HEK293 (cell line): ENCODE measurements at regions not wholly inside any gene's neighbourhood (a gene's known extent, or its start where the extent isn't known, plus 50 kb on each side); places are given as distances from the start of the nearest gene placed in this dataset.

ENCODE experiments used
- CTCF ChIA-PET: fragments of 350-600 bp; formaldehyde crosslinking; extraction: SDS; loops from one replicate; lab custom pipeline; 2021; ENCODE audit warnings: antibody characterized with exemption; lab: Yijun Ruan, JAX
- POLR2A ChIA-PET: fragments of 300-600 bp; formaldehyde crosslinking; extraction: SDS; loops from one replicate; lab custom pipeline; 2020; ENCODE audit warnings: antibody characterized with exemption, inconsistent platforms; lab: Yijun Ruan, JAX
- H3K27ac ChIP-seq: fragments of 200-500 bp; sonication (Bioruptor generic); 2 replicates; pipeline ENCODE4 v1.5.1; 2014; ENCODE audit warnings: low read depth, low read length, control low read depth, inconsistent platforms; ENCODE audit errors: extremely low read depth
- H3K36me3 ChIP-seq, 2 experiments: fragments of 200-500 bp in 1 of 2; sonication (Bioruptor generic) in 1 of 2; 1 replicate in 1 of 2; 2 replicates in 1 of 2; pipeline ENCODE4 v1.5.1; 2014 to 2017; ENCODE audit warnings: inconsistent platforms in 2 of 2, low read length in 2 of 2; ENCODE audit not compliant: control insufficient read depth in 2 of 2, insufficient read depth in 1 of 2
- H3K4me1 ChIP-seq: fragments of 200-500 bp; sonication (Bioruptor generic); 2 replicates; pipeline ENCODE4 v1.5.1; 2014; ENCODE audit warnings: mild to moderate bottlenecking, low read length, inconsistent platforms; ENCODE audit not compliant: control insufficient read depth, insufficient read depth
- H3K4me3 ChIP-seq: 2 replicates; pipeline ENCODE4 v1.5.1; 2011; ENCODE audit warnings: low read depth, mild to moderate bottlenecking, control low read depth, low read length, moderate library complexity
- H3K9me3 ChIP-seq: fragments of 200-500 bp; sonication (Bioruptor generic); 2 replicates; pipeline ENCODE4 v1.5.1; 2014; ENCODE audit warnings: low read depth, low read length, inconsistent platforms; ENCODE audit not compliant: control insufficient read depth, insufficient read depth
- FEZF1 ChIP-seq: fragments of 450-650 bp; formaldehyde crosslinking; IDR thresholded peaks from 2 replicates; pipeline ENCODE4 v1.5.1; 2016; ENCODE audit warnings: missing biosample characterization, missing genetic modification characterization
- GLIS1 ChIP-seq: fragments of 450-650 bp; formaldehyde crosslinking; IDR thresholded peaks from 2 replicates; pipeline ENCODE4 v1.5.1; 2016; ENCODE audit warnings: missing biosample characterization, missing genetic modification characterization
- HOXA7 ChIP-seq: sonication (generic); formaldehyde crosslinking; IDR thresholded peaks from 2 replicates; pipeline ENCODE4 v1.8.1; 2022; ENCODE audit warnings: missing genetic modification reagents, borderline replicate concordance
- OSR2 ChIP-seq: fragments of 450-650 bp; formaldehyde crosslinking; IDR thresholded peaks from 2 replicates; pipeline ENCODE4 v1.5.1; 2016; ENCODE audit warnings: missing biosample characterization, missing genetic modification characterization
- RBAK ChIP-seq: fragments of 450-650 bp; formaldehyde crosslinking; IDR thresholded peaks from 2 replicates; pipeline ENCODE4 v1.5.1; 2016; ENCODE audit warnings: missing biosample characterization, missing genetic modification characterization
- ZIC2 ChIP-seq: fragments of 450-650 bp; formaldehyde crosslinking; IDR thresholded peaks from 2 replicates; pipeline ENCODE4 v1.5.1; 2016; ENCODE audit warnings: missing biosample characterization, missing genetic modification characterization
- ZNF114 ChIP-seq: fragments of 450-650 bp; formaldehyde crosslinking; IDR thresholded peaks from 2 replicates; pipeline ENCODE4 v1.5.0; 2017; ENCODE audit warnings: missing biosample characterization, missing genetic modification characterization
- ZNF146 ChIP-seq: fragments of 450-650 bp; formaldehyde crosslinking; IDR thresholded peaks from 2 replicates; pipeline ENCODE4 v1.5.1; 2016; ENCODE audit warnings: missing biosample characterization, missing genetic modification characterization
- ZNF214 ChIP-seq: fragments of 450-650 bp; formaldehyde crosslinking; IDR thresholded peaks from 2 replicates; pipeline ENCODE4 v1.5.1; 2017; ENCODE audit warnings: missing biosample characterization, mild to moderate bottlenecking, missing genetic modification characterization, borderline replicate concordance
- ZNF292 ChIP-seq: fragments of 450-650 bp; formaldehyde crosslinking; IDR thresholded peaks from 2 replicates; pipeline ENCODE4 v1.5.1; 2016; ENCODE audit warnings: low read depth, missing biosample characterization, missing genetic modification characterization, borderline replicate concordance
- ZNF302 ChIP-seq: fragments of 450-650 bp; formaldehyde crosslinking; IDR thresholded peaks from 2 replicates; pipeline ENCODE4 v1.5.1; 2016; ENCODE audit warnings: missing biosample characterization, missing genetic modification characterization, low read depth
- ZNF341 ChIP-seq: fragments of 450-650 bp; formaldehyde crosslinking; IDR thresholded peaks from 2 replicates; pipeline ENCODE4; 2016; ENCODE audit warnings: low read depth, missing biosample characterization, missing genetic modification characterization
- ZNF561 ChIP-seq: fragments of 450-650 bp; IDR thresholded peaks from 2 replicates; pipeline ENCODE4 v1.5.1; 2018; ENCODE audit warnings: missing biosample characterization, missing genetic modification characterization, borderline replicate concordance
- ZNF624 ChIP-seq: fragments of 450-650 bp; formaldehyde crosslinking; IDR thresholded peaks from 2 replicates; pipeline ENCODE4 v1.5.1; 2017; ENCODE audit warnings: missing biosample characterization, missing genetic modification characterization
- ZNF626 ChIP-seq: fragments of 450-650 bp; sonication (Bioruptor Pico); formaldehyde crosslinking; IDR thresholded peaks from 2 replicates; pipeline ENCODE4 v1.5.1; 2018; ENCODE audit warnings: missing biosample characterization, missing genetic modification characterization, inconsistent platforms
- ZNF677 ChIP-seq: fragments of 450-650 bp; IDR thresholded peaks from 2 replicates; pipeline ENCODE4 v1.5.0; 2018; ENCODE audit warnings: missing biosample characterization, mild to moderate bottlenecking, missing genetic modification characterization, moderate library complexity
- ZNF768 ChIP-seq: fragments of 450-650 bp; formaldehyde crosslinking; IDR thresholded peaks from 2 replicates; pipeline ENCODE4 v1.5.1; 2018; ENCODE audit warnings: missing biosample characterization, mild to moderate bottlenecking, missing genetic modification characterization
- TF ChIP-seq, protein P1 (sequence below): fragments of 450-650 bp; formaldehyde crosslinking; IDR thresholded peaks from 2 replicates; pipeline ENCODE4 v1.5.1; 2016; ENCODE audit warnings: missing biosample characterization, missing genetic modification characterization
- TF ChIP-seq, protein P2 (sequence below): fragments of 450-650 bp; formaldehyde crosslinking; IDR thresholded peaks from 2 replicates; pipeline ENCODE4 v1.5.1; 2016; ENCODE audit warnings: missing biosample characterization, missing genetic modification characterization, low read depth
- TF ChIP-seq, protein P3 (sequence below): fragments of 450-650 bp; formaldehyde crosslinking; IDR thresholded peaks from 2 replicates; pipeline ENCODE4 v1.5.1; 2016; ENCODE audit warnings: missing biosample characterization, missing genetic modification characterization
- TF ChIP-seq, protein P4 (sequence below): sonication (generic); formaldehyde crosslinking; IDR thresholded peaks from 2 replicates; pipeline ENCODE4 v1.8.1; 2022; ENCODE audit warnings: mild to moderate bottlenecking, moderate library complexity, missing genetic modification reagents
- TF ChIP-seq, protein P5 (sequence below): fragments of 450-650 bp; formaldehyde crosslinking; IDR thresholded peaks from 2 replicates; pipeline ENCODE4 v1.5.1; 2016; ENCODE audit warnings: missing biosample characterization, missing genetic modification characterization, borderline replicate concordance

DNA sequence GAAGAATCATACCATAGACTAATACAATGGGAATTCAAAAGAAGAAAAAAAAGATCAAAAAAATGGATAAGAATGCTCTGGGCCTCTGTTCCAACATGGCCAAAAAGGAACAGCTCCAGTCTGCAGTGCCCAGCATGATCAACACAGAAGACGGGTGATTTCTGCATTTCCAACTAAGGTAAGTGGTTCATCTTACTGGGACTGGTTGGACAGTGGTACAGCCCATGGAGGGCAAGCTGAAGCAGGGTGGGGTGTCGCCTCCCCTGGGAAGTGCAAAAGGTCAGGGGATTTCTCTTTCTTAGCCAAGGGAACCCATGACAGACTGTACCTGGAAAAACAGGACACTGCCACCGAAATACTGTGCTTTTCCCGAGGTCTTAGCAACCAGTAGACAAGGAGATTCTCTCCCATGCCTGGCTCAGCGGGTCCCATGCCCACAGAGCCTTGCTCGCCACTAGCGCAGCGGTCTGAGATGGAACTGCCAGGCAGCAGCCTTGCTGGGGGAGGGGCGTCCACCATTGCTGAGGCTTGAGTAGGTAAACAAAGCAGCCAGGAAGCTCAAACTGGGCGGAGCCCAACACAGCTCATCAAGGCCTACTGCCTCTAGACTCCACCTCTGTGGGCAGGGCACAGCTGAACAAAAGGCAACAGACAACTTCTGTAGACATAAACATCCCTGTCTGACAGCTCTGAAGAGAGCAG is 428.4 kb downstream of the MN1 start (continued):
- TF ChIP-seq, protein P1, sequence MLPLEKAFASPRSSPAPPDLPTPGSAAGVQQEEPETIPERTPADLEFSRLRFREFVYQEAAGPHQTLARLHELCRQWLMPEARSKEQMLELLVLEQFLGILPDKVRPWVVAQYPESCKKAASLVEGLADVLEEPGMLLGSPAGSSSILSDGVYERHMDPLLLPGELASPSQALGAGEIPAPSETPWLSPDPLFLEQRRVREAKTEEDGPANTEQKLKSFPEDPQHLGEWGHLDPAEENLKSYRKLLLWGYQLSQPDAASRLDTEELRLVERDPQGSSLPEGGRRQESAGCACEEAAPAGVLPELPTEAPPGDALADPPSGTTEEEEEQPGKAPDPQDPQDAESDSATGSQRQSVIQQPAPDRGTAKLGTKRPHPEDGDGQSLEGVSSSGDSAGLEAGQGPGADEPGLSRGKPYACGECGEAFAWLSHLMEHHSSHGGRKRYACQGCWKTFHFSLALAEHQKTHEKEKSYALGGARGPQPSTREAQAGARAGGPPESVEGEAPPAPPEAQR (tag by site-specific recombination): no peak

DNA sequence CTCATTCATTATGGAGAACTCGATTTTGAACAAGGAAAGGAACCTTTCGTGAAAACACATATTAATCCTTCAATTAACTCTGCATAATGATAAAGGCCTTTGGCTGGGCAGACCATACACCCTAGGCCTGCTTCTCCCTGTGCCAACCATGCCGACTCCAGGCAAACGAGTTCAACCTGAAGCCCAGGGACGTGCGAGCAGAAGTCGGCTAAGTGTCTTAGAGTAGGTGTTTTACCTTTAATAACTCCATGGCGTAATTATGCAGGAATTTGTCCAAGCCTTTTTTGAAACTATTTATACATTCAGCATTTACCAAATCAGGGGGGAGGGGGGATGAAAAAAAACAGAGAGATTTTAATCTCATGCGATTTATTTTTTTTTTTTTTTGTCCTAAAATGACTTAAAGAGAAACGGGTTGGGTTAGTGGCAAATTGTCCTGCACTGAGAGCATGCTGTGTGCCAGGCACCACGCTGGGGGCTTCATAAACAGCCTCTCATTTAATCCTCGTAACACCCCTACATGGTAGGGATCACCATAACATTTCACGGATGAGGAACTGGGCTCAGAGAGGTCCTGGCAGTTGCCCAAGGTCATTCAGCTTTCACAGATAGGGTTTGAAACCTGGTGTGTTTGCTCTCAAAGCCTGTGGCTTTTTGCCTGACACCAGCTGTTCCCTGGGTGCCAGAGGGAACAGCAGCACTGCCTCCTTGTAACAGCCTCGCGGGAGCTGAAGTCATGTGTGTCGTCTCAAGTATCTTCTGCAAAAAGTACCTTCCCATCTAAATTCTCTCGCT is 423.9 kb downstream of the MN1 start:
- CTCF ChIA-PET: interaction anchor here (0.6 kb wide), 1 partner anchor 13 kb away, joined by 3 read pairs; no protein-coding TSS in a partner anchor
- no peak overlapping the region for H3K4me3 ChIP-seq
- H3K36me3 ChIP-seq: no peaks in the 10 kb centered on the region
- no peaks in the 10 kb centered on the region for H3K9me3 ChIP-seq
- H3K27ac ChIP-seq: peak overlapping the region; percentile 42; the same call in 1 of the 2 replicates
- H3K4me1 ChIP-seq: peaks cover 22% of the 10 kb centered on the region
- POLR2A ChIA-PET: no interaction called here
- TF ChIP-seq ZNF114 (tag by site-specific recombination) (no peak), HOXA7 (no peak), ZNF626 (tag by site-specific recombination) (no peak), ZNF302 (no peak), ZNF561 (tag by site-specific recombination) (0 out of 2 replicates have a peak, but pooled peaks have one; percentile 21), ZNF624 (tag by site-specific recombination) (no peak), ZNF677 (tag by site-specific recombination) (no peak), ZIC2 (peak; percentile 96), ZNF768 (tag by site-specific recombination) (peak; percentile 77; the same call in 1 of the 2 replicates), RBAK (tag by site-specific recombination) (no peak), GLIS1 (tag by site-specific recombination) (peak; percentile 97), ZNF292 (tag by site-specific recombination) (no peak), FEZF1 (tag by site-specific recombination) (peak; percentile 72), ZNF341 (tag by site-specific recombination) (peak; percentile 99), ZNF214 (tag by site-specific recombination) (no peak), OSR2 (tag by site-specific recombination) (peak; percentile 51), ZNF146 (tag by site-specific recombination) (no peak)
- TF ChIP-seq, protein P2, sequence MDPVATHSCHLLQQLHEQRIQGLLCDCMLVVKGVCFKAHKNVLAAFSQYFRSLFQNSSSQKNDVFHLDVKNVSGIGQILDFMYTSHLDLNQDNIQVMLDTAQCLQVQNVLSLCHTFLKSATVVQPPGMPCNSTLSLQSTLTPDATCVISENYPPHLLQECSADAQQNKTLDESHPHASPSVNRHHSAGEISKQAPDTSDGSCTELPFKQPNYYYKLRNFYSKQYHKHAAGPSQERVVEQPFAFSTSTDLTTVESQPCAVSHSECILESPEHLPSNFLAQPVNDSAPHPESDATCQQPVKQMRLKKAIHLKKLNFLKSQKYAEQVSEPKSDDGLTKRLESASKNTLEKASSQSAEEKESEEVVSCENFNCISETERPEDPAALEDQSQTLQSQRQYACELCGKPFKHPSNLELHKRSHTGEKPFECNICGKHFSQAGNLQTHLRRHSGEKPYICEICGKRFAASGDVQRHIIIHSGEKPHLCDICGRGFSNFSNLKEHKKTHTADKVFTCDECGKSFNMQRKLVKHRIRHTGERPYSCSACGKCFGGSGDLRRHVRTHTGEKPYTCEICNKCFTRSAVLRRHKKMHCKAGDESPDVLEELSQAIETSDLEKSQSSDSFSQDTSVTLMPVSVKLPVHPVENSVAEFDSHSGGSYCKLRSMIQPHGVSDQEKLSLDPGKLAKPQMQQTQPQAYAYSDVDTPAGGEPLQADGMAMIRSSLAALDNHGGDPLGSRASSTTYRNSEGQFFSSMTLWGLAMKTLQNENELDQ: no peak
- TF ChIP-seq, protein P1 (tag by site-specific recombination): no peak
- TF ChIP-seq, protein P3, sequence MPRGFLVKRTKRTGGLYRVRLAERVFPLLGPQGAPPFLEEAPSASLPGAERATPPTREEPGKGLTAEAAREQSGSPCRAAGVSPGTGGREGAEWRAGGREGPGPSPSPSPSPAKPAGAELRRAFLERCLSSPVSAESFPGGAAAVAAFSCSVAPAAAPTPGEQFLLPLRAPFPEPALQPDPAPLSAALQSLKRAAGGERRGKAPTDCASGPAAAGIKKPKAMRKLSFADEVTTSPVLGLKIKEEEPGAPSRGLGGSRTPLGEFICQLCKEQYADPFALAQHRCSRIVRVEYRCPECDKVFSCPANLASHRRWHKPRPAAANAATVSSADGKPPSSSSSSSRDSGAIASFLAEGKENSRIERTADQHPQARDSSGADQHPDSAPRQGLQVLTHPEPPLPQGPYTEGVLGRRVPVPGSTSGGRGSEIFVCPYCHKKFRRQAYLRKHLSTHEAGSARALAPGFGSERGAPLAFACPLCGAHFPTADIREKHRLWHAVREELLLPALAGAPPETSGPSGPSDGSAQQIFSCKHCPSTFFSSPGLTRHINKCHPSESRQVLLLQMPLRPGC (tag by site-specific recombination): no peak
- TF ChIP-seq, protein P4, sequence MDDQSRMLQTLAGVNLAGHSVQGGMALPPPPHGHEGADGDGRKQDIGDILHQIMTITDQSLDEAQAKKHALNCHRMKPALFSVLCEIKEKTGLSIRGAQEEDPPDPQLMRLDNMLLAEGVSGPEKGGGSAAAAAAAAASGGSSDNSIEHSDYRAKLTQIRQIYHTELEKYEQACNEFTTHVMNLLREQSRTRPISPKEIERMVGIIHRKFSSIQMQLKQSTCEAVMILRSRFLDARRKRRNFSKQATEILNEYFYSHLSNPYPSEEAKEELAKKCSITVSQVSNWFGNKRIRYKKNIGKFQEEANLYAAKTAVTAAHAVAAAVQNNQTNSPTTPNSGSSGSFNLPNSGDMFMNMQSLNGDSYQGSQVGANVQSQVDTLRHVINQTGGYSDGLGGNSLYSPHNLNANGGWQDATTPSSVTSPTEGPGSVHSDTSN (CRISPR knock-in tag): no peak
- TF ChIP-seq, protein P5, sequence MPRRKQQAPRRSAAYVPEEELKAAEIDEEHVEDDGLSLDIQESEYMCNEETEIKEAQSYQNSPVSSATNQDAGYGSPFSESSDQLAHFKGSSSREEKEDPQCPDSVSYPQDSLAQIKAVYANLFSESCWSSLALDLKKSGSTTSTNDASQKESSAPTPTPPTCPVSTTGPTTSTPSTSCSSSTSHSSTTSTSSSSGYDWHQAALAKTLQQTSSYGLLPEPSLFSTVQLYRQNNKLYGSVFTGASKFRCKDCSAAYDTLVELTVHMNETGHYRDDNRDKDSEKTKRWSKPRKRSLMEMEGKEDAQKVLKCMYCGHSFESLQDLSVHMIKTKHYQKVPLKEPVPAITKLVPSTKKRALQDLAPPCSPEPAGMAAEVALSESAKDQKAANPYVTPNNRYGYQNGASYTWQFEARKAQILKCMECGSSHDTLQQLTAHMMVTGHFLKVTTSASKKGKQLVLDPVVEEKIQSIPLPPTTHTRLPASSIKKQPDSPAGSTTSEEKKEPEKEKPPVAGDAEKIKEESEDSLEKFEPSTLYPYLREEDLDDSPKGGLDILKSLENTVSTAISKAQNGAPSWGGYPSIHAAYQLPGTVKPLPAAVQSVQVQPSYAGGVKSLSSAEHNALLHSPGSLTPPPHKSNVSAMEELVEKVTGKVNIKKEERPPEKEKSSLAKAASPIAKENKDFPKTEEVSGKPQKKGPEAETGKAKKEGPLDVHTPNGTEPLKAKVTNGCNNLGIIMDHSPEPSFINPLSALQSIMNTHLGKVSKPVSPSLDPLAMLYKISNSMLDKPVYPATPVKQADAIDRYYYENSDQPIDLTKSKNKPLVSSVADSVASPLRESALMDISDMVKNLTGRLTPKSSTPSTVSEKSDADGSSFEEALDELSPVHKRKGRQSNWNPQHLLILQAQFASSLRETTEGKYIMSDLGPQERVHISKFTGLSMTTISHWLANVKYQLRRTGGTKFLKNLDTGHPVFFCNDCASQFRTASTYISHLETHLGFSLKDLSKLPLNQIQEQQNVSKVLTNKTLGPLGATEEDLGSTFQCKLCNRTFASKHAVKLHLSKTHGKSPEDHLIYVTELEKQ (tag by site-specific recombination): no peak
